T-helper 1 cell treated with Interleukin-12 subunit alpha and Interleukin-12 subunit beta and Interleukin-4 antibody, amounts not matched to agents 30 μg/mL and 1 μg/mL, for 36 hours (primary cell): ENCODE measurements at regions not wholly inside any gene's neighbourhood (a gene's known extent, or its start where the extent isn't known, plus 50 kb on each side); places are given as distances from the start of the nearest gene placed in this dataset.
"Not testable (repeated sequence)": the region's sequence is repeated elsewhere in the genome, so short reads cannot be mapped to it uniquely, and the experiment has no call there.

Experiments used
- H3K27ac Mint-ChIP-seq: one replicate; pipeline ENCODE4 v1.8.0; 2021; ENCODE audit warnings: mild to moderate bottlenecking, mixed read lengths
- H3K27me3 Mint-ChIP-seq: one replicate; pipeline ENCODE4 v1.8.0; 2021; ENCODE audit warnings: low read depth, mixed read lengths
- H3K36me3 Mint-ChIP-seq: one replicate; pipeline ENCODE4 v1.8.0; 2021; ENCODE audit warnings: low read depth, mixed read lengths
- H3K4me1 Mint-ChIP-seq: one replicate; pipeline ENCODE4 v1.8.0; 2021; ENCODE audit warnings: low read depth, mixed read lengths
- H3K4me3 Mint-ChIP-seq: one replicate; pipeline ENCODE4 v1.8.0; 2021; ENCODE audit warnings: mild to moderate bottlenecking, moderate library complexity, mixed read lengths
- H3K9me3 Mint-ChIP-seq: one replicate; pipeline ENCODE4 v1.8.0; 2021; ENCODE audit warnings: mixed read lengths

DNA sequence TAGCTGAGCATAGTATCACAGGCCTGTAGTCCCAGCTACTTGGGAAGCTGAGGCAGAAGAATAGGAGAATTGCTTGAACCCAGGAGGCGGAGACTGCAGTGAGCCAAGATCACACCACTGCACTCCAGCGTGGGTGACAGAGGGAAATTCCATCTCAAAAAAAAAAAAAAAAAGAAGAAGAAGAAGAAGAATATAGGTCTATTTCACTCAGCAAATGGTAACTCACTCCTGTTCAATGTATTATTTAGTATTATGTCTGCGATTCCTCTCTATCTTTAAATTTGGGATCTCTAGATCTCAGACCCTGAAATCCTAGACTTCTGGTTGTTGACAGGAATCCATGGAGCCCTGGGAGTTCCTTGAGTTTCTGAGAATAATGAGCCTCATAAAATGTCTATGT, 98.6 kb downstream of the HFE start:
- Mint-ChIP-seq H3K4me1 (peaks cover 55% of the 10 kb centered on the region), H3K36me3 (no peaks in the 10 kb centered on the region), H3K9me3 (no peaks in the 10 kb centered on the region), H3K27ac (no peak overlapping the region), H3K4me3 (no peak overlapping the region), H3K27me3 (no peaks in the 10 kb centered on the region)

DNA sequence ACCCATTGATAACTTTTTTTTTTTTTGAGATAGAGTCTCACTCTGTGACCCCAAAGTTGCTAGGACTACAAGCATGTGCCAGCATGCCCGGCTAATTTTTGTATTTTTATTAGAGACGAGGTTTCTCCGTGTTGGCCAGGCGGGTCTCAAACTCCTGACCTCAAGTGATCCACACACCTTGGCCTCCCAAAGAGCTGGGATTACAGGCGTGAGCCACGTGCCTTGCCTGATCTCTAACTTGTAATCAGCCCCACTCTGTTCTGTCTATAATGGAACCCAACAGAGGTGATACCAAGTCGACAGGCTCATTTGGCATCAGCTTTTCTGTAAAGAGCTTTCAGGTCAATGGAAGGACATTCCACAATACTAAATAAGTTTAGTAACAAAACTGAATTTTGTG, 99.4 kb downstream of the HFE start:
- no peaks in the 10 kb centered on the region for H3K9me3 Mint-ChIP-seq
- H3K27me3 Mint-ChIP-seq, result no peaks in the 10 kb centered on the region
- no peak overlapping the region for H3K27ac Mint-ChIP-seq
- H3K4me1 Mint-ChIP-seq, result peaks cover 49% of the 10 kb centered on the region
- H3K4me3 Mint-ChIP-seq, result no peak overlapping the region
- H3K36me3 Mint-ChIP-seq, result no peaks in the 10 kb centered on the region

DNA sequence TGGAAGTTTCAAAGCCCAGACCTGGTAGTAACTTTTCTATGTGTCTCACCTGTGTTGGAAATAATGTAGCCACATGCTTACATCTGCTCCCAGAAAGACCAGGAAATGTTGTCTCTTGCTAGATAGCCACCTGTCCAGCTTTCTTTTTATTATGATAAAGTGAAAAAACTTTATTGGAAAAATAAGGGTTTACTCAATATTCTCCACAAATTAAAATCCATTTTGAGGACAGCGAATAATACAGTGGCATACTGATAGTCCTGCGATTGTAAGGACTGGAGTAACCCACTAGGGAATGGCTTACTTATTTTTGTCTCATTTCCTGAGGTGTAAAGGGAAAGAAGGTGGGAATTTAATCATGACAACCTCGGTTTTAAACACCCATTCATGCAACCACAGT, 100.1 kb downstream of the HFE start:
- Mint-ChIP-seq H3K27me3 (no peaks in the 10 kb centered on the region), H3K4me3 (no peak overlapping the region), H3K27ac (peak overlapping the region; percentile 55), H3K36me3 (no peaks in the 10 kb centered on the region), H3K4me1 (peaks cover 49% of the 10 kb centered on the region), H3K9me3 (no peaks in the 10 kb centered on the region)

DNA sequence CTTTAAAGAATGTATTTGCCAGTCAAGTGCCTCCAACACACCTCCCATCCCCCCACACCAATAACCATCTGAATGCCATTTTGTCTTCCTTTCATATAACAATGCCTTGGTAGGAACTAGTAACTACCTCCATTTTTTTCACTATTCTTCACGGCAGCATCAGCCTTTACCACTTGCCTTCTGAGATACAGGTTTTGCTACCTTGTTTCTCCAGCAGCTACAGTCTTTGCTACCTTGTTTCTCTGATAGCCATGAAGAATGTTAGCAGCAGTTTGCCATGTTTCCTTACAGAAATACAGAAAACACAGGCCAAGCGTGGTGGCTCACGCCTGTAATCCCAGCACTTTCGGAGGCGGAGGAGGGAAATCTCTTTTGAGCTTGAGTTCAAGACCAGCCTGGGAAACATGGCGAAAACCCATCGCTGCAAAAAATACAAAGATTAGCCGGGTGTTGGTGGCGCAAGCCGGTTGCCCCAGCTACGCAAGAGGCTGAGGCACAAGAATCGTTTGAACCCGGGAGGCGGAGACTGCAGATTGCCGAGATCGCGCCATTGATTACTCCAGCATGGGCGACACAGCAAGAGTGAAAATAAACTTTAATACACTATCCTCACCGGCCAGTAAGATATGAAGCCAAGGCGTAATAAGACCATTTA, 100.9 kb downstream of the HFE start:
- H3K4me1 Mint-ChIP-seq, result peaks cover 46% of the 10 kb centered on the region
- no peaks in the 10 kb centered on the region for H3K9me3 Mint-ChIP-seq
- no peaks in the 10 kb centered on the region for H3K36me3 Mint-ChIP-seq

DNA sequence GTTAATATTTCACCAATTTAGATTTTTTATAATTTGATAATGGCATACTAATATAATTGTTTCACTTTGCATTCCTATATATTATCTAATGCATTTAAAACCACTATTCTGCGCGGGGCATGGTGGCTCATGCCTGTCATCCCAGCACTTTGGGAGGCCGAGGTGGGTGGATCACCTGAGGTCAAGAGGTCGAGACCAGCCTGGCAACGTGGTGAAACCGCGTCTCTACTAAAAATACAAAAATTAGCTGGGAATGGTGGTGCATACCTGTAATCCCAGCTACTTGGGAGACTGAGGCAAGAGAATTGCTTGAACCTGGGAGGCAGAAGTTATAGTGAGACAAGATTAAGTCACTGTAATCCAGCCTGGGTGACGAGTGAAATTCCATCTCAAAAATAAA, 104.3 kb downstream of the HFE start:
- H3K36me3 Mint-ChIP-seq, H3K4me3 Mint-ChIP-seq, H3K27ac Mint-ChIP-seq, H3K27me3 Mint-ChIP-seq, H3K9me3 Mint-ChIP-seq: not testable (repeated sequence)
- peaks cover 38% of the 10 kb centered on the region for H3K4me1 Mint-ChIP-seq

More for the DNA sequence above, 100.9 kb downstream of the HFE start:
- Mint-ChIP-seq H3K27ac (peak overlapping the region; percentile 98), H3K27me3 (no peaks in the 10 kb centered on the region), H3K4me3 (peak overlapping the region; percentile 86)

DNA sequence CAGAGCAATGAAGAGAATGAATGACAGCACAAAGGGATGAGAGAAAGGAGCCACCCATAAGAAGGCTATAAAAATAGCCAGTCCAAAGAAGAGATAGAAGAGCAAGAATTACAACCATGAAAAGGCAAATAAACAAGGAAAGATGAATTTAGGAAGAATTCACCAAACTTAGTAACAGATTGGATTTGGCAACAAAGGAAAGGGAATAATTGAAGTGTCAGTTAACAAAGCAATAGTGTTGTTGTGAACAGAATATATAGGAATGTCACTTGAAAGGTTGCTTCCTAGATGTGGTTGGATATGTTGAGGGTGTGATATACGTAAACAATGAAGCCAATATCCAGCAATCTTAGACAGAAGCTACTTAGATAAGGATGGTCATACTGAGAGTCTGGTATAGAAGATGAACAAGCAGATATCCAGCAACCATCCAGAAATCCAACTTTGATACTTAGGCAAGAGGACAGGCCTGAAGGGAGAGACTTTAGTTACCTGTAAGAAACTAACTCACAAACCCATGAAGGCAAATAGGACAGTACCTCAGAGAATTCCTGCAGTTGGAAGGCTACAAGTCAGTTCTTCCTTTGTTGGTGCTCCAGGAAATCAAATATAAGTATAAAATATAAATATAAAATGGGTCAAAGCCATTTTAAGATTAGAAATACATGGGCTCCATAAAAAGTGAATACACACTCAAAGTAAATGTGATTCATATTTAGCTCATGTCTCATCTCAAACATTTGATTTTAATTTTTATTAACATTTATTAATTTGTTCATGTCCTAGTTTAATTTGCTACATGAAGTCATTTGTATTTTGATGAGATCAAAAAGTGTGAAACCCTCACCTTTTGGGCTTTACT, 106.5 kb downstream of the HFE start:
- H3K27ac Mint-ChIP-seq, result no peak overlapping the region

DNA sequence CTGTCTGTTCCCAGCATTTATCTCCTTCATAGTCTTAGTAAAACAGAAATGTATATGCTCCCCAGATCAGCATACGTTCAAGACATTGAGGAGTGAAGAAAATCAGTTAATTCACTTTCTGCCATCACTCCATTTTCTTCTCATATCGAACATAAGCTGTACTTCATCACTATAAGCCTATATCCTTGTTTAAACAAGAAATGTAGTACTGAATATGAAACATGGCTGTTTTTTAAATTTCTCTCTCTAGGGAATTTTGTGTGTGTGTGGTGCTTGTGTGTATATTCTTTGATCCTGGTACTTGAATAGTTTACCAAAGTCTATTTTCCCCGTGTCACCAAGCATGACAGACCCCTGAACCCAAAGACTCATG, 107.1 kb downstream of the HFE start:
- no peaks in the 10 kb centered on the region for H3K9me3 Mint-ChIP-seq
- peaks cover 11% of the 10 kb centered on the region for H3K36me3 Mint-ChIP-seq
- H3K27ac Mint-ChIP-seq, result peak overlapping the region; percentile 37
- peak overlapping the region; percentile 96 for H3K4me3 Mint-ChIP-seq
- H3K27me3 Mint-ChIP-seq, result no peaks in the 10 kb centered on the region
- peaks cover 31% of the 10 kb centered on the region for H3K4me1 Mint-ChIP-seq

More for the DNA sequence above, 106.5 kb downstream of the HFE start:
- Mint-ChIP-seq H3K4me3 (peak overlapping the region; percentile 96), H3K9me3 (no peaks in the 10 kb centered on the region), H3K27me3 (no peaks in the 10 kb centered on the region), H3K36me3 (peaks cover 7% of the 10 kb centered on the region), H3K4me1 (peaks cover 31% of the 10 kb centered on the region)

DNA sequence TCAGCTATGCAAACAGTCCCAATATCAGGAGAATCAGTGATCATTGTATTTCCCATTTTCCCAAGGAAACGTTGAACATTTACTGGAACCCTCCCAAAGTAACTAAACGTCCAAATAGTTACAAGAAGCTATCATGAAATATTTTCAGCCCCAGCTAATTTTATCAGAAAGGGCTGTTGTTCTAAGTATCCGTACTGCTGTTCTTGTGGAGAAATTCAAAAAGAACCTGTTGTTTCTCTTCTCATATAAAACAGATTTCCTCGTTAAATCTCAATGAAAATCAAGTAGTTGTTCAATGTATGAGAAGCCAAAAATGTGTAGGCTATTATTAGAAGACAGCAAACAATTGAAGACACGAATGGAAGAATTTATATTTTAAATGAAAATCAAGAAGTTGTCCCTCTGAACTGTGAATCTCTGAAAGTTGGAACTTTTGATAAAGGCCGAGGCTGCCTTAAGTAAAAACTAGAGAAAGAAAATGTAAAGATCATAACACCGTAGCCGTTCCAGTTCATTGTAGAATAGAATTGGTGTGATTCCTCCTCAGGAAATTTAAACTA, 107.7 kb downstream of the HFE start:
- H3K4me1 Mint-ChIP-seq, result peaks cover 34% of the 10 kb centered on the region
- H3K4me3 Mint-ChIP-seq, result peak overlapping the region; percentile 96
- no peaks in the 10 kb centered on the region for H3K9me3 Mint-ChIP-seq
- H3K27ac Mint-ChIP-seq, result peak overlapping the region; percentile 97
- H3K36me3 Mint-ChIP-seq, result peaks cover 11% of the 10 kb centered on the region
- no peaks in the 10 kb centered on the region for H3K27me3 Mint-ChIP-seq

DNA sequence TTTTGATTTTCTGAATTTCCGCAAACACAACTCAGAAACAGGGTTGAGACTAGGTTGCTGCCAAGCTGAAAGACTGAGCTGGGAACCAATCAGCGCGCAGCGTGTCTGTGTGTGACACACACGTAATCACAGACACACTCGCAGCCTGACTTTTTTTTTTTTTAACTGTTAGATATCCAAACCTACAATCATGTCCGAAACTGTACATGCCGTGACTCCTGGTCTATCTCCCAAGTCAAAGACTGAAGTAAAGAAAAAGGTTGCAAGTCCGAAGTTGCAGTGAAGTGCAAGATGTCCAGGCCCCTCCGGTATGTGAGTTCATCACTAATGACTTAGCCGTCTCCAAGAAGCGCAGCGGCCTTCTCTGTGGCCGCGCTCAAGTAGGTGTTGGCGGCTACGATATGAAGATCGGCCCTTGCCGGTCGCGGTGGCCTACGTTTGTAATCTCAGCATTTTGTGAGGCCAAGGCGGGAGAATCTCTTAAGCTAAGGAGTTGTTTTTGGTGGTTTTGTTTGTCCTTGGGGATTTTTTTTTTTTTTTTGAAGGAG, 108.2 kb downstream of the HFE start:
- Mint-ChIP-seq H3K9me3 (no peaks in the 10 kb centered on the region), H3K27me3 (no peaks in the 10 kb centered on the region), H3K27ac (peak overlapping the region; percentile 97), H3K36me3 (peaks cover 11% of the 10 kb centered on the region), H3K4me3 (peak overlapping the region; percentile 96), H3K4me1 (peaks cover 38% of the 10 kb centered on the region)

DNA sequence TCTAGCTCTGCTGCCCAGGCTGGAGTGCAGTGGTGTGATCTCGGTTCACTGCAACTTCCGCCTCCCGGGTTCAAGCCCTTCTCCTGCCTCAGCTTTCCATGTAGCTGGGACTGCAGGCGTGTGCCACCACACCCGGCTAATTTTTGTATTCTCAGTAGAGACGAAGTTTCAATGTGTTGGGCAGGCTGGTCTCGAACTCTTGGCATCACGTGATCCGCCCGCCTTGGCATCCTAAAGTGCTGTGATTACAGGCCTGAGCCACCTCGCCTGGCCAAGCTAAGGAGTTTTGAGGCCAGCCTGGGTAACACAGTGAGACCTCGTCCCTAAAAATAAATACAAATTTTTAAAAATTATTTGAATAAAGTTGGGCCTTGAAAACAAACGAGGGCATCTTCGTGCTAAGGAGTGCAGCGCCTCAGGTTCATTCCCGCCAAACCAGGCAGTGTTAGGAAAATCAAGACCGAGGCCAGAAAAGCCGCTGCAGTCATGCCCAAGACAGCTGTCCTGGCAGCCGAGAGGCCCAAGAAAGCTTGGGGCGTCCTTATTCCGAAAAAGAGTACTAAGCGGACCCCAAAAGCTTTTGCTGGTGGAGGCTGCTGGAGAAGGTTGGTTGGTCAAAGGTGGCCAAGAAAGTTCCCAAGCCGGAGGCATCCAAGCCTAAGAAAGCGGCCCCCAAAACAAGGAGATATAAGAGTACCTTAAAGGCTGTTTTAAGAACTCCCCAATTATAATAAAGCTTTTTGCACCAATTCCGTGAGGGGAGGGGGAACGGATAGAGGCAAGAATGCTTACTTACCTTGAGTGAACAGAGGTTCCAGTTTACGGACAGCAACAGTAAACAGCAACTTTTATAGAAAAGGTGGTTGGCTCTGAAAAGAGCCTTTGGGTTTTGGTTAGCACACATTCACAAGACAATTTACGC, 109.0 kb downstream of the HFE start:
- Mint-ChIP-seq H3K9me3 (no peaks in the 10 kb centered on the region), H3K4me1 (peaks cover 40% of the 10 kb centered on the region), H3K36me3 (peaks cover 11% of the 10 kb centered on the region), H3K27me3 (no peaks in the 10 kb centered on the region), H3K27ac (peak overlapping the region; percentile 97), H3K4me3 (peak overlapping the region; percentile 96)

DNA sequence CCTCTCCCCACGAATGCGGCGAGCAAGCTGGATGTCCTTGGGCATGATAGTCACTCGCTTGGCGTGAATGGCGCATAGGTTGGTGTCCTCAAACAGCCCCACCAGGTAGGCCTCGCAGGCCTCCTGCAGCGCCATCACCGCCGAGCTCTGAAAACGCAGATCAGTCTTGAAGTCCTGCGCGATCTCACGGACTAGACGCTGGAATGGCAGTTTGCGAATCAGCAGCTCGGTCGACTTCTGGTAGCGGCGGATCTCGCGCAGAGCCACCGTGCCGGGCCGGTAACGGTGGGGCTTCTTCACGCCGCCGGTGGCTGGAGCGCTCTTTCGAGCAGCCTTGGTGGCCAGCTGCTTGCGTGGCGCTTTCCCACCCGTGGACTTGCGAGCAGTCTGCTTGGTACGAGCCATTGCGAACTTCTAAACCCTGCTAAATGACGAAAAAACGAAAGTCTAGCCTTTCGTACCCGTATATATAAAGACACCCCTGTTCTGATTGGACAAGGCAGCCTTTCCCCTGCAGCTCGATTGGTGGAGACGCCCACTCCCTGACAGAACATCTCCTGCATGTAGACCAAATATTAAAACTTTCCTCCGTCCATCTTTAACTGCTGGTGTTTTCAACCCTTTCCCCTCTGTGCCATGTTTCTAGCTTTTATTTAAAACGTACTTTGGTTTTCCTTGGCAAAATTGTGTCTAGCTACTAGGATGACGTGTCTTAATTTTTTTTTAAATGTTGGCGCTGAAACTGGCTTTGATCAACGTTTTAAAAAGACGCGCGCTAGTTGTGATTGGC, 109.8 kb downstream of the HFE start:
- Mint-ChIP-seq H3K4me3 (peak overlapping the region; percentile 96), H3K27me3 (no peaks in the 10 kb centered on the region), H3K36me3 (peaks cover 11% of the 10 kb centered on the region), H3K27ac (peak overlapping the region; percentile 97), H3K9me3 (no peaks in the 10 kb centered on the region), H3K4me1 (peaks cover 45% of the 10 kb centered on the region)

DNA sequence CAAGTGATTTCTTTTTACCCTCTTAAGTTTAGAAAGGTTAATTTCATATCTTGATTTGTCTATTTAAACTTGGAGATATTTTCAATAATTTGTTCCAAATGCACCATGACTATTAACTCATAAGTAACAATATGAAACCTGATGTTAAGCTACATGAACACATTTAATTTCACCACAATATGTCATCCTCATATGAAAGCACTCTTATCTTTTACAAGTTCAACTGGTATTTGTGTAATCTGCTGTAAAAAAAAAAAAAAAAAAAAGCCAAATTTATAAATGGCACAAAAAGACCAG, 110.4 kb downstream of the HFE start:
- H3K9me3 Mint-ChIP-seq, result no peaks in the 10 kb centered on the region
- peaks cover 11% of the 10 kb centered on the region for H3K36me3 Mint-ChIP-seq
- peak overlapping the region; percentile 96 for H3K4me3 Mint-ChIP-seq
- H3K27ac Mint-ChIP-seq, result peak overlapping the region; percentile 97
- H3K4me1 Mint-ChIP-seq, result peaks cover 45% of the 10 kb centered on the region
- H3K27me3 Mint-ChIP-seq, result no peaks in the 10 kb centered on the region

DNA sequence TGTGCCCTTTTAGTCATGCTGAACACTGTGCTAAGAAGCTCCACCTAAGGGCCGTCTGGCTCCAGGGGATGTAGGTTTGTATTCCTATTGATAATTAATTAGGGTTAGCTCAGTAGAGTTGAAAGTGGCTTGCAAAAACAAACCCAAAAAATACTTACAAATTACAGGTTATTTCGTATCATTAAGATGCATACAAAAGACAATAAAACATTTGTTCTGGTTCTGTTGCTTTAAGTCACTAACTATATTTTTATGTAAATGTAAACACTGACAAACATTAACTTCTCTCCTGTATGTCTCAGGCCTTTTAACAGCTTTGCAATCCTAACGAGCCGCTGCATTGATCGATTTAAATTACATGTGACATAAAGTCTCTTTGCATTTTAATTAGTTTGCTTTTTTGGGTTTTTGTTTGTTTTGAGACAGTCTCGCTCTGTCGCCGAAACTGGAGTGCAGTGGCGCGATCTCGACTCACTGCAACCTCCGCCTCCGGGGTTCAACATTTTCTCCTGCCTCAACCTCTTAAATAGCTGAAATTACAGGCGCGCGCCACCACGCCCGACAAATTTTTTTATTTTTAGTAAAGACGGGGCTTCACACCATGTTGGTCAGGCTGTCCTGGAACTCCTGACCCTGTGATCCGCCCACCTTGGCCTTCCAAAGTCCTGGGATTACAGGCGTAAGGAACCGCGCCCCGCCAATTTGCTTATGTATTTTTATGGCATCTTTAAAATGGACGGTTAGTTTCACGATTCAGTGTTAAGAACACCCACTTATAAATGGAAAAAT, 110.9 kb downstream of the HFE start:
- Mint-ChIP-seq H3K4me1 (peaks cover 47% of the 10 kb centered on the region), H3K27ac (peak overlapping the region; percentile 97), H3K4me3 (peak overlapping the region; percentile 96), H3K27me3 (no peaks in the 10 kb centered on the region), H3K36me3 (peaks cover 11% of the 10 kb centered on the region), H3K9me3 (no peaks in the 10 kb centered on the region)
